Esophagus mucosa (tissue), 1 donor: ENCODE measurements at regions not wholly inside any gene's neighbourhood (a gene's known extent, or its start where the extent isn't known, plus 50 kb on each side); places are given as distances from the start of the nearest gene placed in this dataset.
"Not testable (repeated sequence)": the region's sequence is repeated elsewhere in the genome, so short reads cannot be mapped to it uniquely, and the experiment has no call there.

Source experiments
- ATAC-seq: fragments of 200-7000 bp; cut with Tn5 transposase; one replicate; pipeline ENCODE4 v1.9.1; 2020
- donor health status: DM: yes; HTN: yes; CAD: no.

DNA sequence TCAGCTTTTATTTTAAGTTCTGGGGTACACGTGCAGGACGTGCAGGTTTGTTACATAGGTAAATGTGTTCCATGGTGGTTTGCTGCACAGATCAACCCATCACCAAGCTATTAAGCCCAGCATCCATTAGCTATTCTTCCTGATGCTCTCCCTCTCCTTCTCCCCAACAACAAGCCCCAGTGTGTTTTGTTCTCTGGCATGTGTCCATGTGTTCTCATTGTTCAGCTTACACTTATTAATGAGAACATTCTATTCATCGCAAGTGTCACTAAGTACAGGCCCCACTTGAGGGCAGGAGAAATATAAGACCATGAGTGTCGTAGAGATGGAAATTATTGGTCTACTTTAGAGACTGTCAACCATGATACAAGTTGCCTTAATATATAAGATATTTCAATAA lies 615.1 kb downstream of the CDH8 start:
- no peak for ATAC-seq

DNA sequence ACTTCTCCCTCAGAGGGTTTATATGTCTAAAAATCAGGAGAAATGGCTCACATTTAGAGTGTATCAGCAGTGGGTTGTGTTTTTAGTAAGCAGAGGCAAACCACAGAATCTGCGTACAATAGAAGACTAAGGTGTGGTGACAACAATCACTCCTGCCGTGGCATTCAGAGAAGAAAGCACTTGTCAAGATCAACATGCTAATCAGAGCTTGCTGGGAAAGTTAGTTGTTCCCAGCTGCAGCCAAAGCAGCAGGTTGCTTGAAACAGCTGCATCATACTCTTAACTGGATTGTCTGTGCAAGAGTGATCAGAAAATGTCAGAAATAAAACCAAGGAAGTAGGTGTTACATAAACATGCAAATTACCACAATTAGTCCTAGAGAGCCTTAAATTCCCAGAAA lies 616.4 kb downstream of the CDH8 start:
- ATAC-seq = no peak

DNA sequence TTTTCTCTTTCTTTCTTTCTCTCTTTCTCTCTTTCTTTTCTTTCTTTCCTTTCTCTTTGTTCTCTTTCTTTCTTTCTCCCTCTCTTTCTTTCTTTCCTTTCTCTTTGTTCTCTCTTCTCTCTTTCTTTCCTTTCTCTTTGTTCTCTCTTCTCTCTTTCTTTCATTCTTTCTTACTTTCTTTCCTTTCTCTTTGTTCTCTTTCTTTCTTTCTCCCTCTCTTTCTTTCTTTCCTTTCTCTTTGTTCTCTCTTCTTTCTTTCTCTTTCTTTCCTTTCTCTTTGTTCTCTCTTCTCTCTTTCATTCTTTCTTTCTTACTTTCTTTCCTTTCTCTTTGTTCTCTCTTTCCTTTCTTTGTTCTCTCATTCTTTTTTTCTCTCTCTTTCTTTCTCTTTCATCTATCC lies 617.4 kb downstream of the CDH8 start:
- ATAC-seq = not testable (repeated sequence)

DNA sequence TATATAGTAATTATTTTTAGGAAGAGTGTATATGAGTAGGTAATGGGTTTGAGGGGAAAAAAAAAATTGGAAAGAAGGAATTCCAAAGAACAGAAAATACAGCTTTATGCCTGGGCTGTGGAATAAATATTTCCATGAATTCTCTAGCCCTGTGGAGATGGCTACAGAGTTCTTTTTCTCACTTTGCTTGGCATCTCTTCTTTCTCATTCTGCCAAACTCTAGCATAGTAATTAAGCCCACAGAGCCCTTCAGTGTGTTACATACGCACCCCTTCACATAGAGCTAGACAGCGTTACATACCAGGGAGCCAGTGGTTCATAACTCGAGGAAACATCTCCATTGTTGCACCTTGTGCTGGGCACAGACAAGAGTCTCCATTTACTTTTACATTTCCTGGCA lies 621.1 kb downstream of the CDH8 start:
- ATAC-seq = no peak

DNA sequence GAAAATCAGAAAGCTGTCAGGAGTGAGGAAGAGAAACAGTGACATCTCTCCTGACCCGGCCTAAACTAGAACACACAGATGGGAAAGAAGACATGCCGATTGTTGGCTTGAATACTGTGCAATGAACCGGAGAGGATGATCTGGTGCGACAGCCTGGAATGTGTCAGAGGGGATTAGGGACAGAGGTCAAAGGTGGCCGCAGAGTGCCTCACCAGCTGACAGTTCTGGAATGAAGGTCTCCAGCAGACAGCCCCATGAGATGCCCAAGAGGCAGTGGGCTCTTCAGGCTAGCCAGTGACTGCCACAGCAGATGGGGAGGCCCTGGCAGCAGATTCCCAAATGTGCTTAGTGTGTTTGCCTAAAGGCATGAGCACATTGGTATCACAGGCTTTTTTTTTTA lies 623.2 kb downstream of the CDH8 start:
- ATAC-seq = no peak

DNA sequence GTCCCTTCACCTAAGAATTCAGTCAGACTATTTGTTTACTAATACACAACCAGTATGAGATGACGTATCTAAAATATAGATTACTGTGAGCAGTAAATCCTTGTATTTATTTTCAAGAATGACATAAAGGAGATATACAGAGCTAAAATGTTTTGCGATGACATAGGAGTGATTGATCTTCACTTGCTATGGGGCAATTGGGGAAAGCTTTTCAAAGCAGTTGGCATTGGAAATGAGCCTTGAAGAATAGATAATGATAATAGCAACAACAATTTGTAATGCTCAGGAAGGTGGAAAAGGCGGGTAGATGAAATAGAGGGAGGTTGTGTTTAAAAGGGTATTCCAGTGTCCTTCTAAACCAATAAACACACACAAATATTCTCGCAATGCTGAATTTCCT lies 623.7 kb downstream of the CDH8 start:
- ATAC-seq = no peak

DNA sequence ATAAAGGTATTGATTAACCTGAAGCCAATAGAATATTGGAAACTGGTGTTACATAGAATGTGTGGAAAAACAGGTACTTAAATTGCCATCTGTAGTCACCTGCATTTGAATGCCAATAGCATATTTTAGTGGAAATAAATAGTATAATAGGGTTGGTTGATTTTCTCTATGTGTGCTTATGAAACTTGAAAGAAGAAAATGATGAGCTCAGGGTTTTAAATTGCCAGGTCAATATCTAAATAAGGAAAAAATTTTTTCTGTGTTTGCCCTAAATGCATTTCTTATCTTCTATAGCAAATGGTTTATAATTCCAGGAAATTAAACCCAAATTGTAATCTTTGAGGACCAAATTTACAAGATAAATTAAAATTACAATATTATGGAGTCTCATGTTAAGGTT lies 626.6 kb downstream of the CDH8 start:
- ATAC-seq = no peak

DNA sequence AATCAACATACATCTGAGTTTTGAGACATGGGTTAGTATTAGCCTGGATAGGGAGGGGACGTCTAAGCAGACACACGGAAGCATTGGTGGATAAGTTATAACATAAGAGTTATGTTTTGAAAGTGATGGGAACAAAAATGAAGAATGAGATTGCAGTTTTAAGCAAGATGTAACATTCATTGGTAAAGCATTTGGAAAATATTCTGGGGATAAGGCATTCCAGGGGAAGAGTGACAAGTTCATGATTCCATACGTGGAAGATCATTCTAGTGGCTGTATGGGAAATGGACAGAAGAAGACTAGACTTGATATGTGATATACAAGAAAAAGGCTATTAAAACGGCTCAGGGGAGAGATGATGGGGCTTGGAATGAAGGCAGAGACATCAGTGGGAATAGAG lies 632.9 kb downstream of the CDH8 start:
- ATAC-seq = no peak

DNA sequence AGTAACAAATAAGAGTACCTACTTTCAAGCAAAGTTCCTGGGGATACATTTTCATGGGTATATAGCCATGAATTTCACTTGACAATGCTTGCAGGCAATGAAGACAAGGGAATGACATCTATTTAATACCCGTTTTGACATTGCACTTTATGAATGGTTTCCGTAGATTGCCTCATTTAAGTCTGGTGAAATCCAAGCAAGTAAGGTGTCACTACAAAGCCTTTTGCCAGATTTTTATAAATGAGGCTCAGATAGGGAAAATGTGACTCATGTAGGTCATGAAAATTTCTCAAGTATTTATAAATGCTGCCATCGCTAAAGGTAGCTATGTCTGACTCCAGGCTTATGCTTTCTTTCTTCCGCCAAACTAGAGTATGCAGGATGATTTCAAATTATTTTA lies 644.3 kb downstream of the CDH8 start:
- ATAC-seq = no peak

DNA sequence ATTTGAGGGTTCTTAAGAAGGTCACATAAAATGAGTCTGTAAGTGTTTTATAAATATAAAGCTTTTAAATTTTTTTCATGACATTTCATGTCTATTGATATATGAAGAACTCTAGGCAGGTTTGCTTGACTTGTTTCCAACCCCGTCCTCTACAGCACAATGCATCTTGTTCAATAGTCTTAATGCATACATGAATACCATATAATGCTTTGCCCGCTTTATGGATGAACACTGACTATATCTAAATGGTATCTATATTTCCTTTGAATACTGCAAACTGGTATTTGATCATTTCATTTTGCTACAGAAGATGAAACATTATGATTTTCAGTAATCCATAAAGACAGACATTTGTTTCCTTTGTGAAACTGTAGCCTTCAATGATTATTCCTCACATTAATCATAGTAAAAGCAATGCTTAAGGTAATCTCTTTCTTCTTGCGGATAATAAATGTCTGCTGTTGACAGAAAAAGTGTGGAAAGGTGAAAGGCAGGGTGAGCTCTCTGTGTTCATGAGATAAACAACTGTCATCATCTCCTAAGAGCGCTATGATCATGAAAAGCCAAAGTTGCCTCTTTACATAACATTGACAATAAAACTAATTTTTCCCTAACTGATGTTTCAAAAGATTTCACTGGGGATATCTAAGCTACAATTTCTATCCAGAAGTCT lies 645.1 kb downstream of the CDH8 start:
- no peak for ATAC-seq

DNA sequence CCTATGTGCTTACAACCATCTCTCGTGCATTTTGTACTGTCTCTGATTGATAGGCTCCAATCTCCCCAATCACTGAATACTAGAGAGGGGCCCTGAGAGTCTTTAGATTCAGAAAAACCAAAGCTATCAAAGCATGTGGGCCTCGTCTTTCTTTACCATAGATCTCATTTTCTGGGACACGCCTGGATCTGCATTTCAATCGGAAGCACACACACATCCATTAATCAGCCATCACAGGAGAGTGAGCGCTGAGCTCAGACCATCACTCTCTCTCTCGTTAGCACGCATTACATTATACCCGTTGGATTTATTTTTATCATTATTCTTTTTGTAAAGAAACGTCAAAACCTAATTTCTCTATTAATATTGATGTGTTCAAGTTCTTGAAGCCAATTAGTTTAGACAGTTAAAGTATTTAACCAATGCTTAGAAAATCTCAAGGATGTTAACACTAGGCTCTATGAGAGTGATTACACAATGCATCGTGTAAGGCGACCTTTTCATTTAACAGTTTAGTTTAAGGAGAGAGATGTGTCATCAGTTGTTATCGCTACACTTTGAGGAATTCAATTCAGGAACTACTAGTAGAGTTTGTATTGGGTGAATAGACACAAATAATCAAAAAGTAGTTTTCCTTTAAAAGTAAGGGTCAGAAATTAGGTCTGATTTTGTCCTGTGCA lies 650.7 kb downstream of the CDH8 start:
- ATAC-seq = no peak

DNA sequence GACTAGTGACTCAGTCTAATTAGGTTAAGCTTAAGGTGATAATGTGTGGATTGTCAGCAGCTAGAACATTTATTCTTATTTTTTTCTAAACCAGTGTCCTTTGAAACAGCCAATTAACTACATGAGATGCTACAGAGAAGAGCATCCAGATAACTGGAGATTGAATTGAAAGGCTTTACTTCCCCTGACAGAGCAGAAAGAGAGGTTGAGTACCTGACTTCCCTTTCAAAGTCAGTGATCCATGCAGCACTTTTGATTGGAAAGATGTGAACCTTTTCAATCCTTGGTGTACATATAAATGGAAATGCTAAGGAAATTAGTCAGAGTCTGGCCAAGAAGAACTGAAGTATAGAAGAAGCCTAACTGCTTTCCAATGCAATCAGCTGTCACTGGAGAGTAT lies 653.8 kb downstream of the CDH8 start:
- no peak for ATAC-seq

DNA sequence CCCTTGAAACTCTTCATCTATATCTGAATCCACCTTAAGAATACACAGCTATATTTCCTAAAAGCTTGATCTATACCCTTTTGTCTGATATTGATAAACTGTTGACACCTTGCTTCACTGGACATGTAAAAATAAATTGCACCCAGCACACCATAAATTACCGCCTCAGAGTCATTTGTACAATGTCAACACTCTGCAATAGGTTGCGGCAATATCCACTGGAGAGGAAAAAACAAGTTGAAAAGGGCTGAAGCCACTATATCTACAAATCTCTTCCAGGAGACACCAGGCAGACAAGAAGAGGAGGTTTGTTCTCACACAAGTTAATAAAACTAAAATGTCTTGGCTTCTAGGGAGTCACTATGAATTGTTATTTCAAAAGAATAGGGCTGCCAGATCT lies 656.9 kb downstream of the CDH8 start:
- ATAC-seq = no peak

DNA sequence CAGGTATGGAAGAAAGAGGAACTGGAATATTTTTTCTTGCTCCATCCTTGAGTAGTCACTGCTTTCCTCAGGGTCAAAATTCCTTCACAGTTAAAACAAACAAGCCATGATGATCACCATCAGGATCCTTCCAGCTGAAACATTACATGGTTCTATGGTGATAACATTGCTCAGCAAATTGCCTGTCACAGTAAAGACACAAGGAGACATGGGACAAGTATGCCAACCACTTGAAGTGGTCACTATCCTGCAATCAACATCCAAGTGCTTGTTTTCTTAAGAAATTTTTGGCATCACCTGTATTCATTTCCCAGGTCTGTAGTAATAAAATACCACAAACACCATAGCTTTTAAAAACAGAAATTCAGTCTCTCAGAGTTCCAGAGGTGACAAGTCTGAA lies 662.2 kb downstream of the CDH8 start:
- no peak for ATAC-seq

DNA sequence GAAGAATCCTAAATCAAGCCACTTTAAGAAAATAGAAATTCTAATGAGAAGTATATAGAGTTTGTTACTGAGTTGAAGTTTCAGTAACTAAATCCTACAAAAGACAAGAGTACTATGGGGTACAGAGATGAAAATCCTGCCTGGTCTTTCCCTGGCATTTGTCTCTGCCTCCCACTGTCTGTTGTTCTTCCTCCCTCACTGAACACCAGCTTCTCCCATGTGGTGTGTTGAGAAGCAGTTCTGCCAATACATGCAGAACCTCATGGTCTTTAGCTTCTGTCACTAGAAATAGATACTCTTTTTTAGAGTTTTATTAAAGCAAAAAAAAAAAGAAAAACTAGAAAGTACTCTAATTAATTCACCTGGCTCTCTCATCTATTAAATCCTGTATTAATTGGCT lies 664.4 kb downstream of the CDH8 start:
- ATAC-seq = no peak

DNA sequence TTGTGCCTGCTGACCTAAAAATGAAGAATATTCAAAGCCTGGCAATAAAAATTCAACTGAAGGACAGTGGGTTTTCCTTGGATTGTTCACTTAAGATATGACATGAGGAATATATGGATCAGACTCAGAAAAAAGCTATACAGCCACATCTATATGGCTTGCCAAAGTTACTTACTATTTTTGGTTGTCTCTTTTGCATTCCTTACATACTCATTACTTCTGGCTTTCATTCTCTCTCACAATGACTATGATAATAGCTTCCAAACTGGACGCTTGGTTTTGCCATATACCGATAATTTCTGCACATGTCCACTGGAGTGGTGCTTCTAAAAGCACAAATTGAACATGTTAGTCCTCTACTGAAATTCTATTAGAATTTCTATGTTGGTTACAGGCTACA lies 664.9 kb downstream of the CDH8 start:
- no peak for ATAC-seq

DNA sequence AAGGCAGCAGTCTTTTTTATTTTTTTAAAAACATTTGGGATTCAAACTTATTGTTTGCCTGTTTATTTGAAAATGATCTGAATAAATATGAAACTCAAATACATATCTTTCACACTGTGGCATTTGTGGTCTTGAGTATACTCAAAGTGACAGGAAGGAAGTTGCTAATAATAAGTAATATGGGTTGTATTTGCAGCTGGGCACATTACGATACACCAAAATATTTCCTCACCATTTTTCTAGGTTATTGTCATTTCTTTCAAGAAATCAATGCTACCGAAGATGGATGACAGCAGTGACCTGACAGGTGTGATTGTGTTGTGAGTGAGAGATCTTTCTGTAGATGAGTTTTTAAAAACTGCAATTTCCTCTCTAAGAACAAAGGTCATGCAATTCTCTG lies 665.7 kb downstream of the CDH8 start:
- ATAC-seq = no peak

DNA sequence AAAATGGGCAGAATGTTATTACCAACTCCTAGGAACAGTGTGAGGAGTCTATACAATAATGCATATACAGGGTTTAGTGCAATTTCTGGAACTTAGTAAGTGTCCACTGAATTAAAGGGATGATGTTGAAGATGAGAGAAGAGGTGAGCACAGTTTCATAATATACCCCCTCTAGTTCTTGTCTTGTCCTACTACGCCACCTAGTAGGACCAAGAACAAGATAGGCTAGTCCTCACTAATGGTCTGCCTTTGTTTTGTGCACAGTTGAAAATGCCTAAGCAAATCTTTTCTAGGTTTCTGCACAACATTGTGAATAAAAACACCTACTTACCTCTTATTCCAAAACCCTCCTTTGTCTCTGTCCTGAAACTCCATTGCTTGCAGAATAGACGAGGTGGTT lies 670.2 kb downstream of the CDH8 start:
- no peak for ATAC-seq

DNA sequence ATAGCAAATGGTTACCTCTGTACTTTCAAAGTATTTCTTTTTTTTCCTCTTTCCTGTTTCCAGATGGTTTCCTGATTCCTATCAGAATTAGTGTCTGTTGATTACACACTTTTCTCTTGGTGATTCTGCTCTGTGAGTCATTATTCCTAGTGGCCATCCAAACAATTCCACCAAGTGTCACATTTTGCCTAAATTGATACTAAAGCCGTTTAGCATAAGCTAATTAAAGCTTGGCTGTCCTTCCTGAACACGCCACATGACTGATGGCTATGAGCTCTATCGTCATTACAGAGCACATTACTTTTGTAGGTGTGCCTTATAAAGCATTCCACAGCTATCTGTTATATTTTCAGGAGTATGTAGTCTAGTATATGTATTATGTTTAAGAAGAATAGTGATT lies 671.2 kb downstream of the CDH8 start:
- ATAC-seq = no peak

DNA sequence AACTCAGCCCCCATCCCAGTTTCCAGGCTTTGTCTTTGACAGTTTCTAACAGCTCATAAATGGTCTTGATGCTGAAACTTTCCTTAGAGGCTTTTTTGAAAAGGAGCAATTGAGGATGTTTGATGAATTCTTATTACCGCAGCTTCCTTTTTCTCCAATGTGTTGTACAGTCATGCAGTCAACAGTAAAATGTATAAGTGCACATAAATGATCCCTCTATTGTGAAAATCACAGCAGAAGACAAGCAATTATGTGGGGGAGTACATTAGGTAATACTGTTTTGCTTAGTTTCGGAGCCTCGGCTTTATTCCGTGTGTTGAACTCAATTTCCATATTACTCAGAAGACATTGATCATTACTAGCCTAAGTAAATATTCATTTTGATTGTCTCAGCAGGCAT lies 673.7 kb downstream of the CDH8 start:
- no peak for ATAC-seq

DNA sequence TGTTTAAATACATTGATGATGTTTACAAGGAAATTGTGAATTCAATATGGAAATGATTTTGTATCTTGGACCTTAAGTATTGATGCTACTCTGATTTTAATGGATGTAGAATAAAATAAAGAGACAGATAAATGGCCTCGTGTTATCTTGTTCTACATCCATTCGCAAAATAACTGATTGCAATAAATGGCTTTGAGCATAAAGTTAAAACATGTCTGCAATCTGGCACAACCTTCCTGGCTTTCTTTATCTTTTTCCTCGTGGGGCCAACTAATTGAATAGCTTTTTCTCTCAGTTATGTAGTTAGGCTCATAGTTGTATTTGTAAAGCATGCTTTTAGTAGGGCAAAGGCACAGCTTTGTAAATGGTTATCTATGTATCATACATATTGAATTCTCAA lies 691.4 kb downstream of the CDH8 start:
- ATAC-seq = no peak

DNA sequence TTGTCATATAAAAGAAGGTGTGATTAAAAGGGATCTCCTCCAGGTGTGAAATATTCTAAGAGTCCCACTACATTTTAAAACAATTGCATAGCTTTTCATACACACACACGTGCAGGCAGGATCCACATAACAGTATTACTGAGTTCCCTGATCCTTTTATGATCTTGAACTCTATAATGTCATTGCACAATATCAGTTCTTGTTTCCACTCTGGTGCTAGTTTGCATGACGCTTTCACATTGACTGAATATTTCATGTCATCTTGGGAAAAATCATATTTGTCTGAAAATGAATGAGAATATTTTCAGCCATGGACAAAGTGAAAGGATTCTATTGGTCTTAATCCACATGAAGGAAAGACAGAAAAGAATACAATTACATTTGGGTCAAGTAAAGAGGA lies 703.8 kb downstream of the CDH8 start:
- no peak for ATAC-seq

DNA sequence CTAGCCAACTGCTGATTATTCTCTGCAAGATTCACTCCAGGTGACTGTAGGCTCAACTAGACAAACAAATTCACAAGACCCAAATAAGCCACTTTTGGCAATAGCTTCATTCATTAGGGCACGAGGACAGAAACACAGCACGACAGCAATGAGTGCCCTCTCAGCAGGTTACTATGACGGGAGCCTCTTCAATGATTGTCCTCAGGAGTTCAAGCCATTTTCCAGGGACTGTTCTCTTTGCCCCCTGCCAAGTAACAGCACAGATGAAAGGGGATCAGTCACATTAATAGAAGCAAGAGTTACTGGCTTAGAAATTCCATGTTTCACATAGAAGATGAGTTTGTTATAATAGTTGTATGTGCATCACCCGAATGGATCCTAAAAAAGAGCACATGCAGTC lies 712.2 kb downstream of the CDH8 start:
- no peak for ATAC-seq

DNA sequence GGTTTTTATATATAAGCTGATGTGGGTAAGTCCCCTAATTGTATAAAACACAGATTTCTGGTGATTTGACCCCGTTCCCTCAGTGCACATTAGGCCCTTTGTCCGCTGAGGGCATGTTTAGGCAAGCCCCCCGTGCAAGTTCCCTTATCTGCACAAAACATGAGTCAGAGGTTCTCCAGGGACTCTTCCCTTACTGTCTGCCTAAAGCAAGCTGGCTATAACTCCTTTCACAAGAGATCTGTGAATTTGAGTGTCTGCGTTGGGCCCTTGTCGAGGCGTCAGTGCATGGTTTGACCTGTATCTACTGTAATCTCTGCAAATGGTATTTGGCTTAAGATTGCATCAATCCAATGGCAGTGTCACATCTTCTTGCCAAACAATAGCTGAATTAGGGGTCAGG lies 712.8 kb downstream of the CDH8 start:
- ATAC-seq = no peak

DNA sequence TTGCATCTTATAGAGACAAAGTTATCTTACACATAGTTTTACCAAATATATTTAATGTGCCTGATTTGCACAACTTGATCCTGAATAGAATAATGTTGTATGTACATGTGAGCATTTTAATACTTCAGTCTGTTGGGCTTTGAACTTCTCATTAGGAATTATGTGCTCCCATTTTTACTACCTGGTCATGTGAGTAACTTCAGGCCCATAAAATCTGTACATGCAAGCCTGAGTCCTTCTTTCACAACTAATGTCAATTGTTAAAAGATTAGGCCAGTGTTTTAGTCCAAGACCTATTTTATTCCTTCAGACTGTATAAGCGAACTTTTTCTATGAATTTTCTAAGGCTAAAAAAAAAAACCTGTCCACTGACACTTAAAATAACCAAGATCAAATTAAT lies 715.4 kb downstream of the CDH8 start:
- ATAC-seq = no peak
